ENCODE measurements at regions not wholly inside any gene's neighbourhood (a gene's known extent, or its start where the extent isn't known, plus 50 kb on each side); places are given as distances from the start of the nearest gene placed in this dataset.
"Not testable (repeated sequence)": the region's sequence is repeated elsewhere in the genome, so short reads cannot be mapped to it uniquely, and the experiment has no call there.

DNA sequence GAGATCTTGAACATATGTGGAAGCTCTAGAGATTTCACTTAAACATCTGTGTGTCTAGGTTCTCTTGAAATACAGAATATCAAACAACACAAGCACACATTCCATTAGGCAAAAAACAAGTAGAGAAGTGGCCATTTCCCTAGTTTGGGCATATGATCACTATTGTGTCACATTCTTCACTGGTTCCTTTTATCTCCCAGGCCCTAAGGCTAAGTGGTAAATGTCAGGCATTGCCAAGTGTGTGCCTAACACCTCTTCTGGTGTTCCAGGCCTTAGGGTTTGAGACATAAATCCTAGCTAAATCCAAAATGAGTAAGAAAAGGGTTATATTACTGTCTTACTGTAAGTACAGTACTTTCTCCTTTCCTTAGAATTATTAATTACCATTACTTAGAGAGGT is 880.1 kb downstream of the PDCD6IP start:
- Histone ChIP-seq H3K4me1 (ENCODE audit: control insufficient read depth, extremely low read depth, insufficient read depth, low read length) (no peaks in the 10 kb centered on the region), H3K79me2 (ENCODE audit: control insufficient read depth, insufficient read depth, low read length) (no peaks in the 10 kb centered on the region), H3K9ac (ENCODE audit: control insufficient read depth, extremely low read depth, insufficient read depth, low read length) (no peak overlapping the region), H3K27ac (ENCODE audit: control insufficient read depth, insufficient read depth, low read length) (no peak overlapping the region), H3K9me3 (ENCODE audit: control insufficient read depth, low read depth, low read length) (peaks cover 2% of the 10 kb centered on the region), H4K20me1 (ENCODE audit: control insufficient read depth, extremely low read depth, insufficient read depth, low read length) (no peaks in the 10 kb centered on the region), H3K4me3 (ENCODE audit: control insufficient read depth in 2 of 3, extremely low read depth in 1 of 3, insufficient read depth in 2 of 3, low read depth in 1 of 3, low read length in 3 of 3) (no peak overlapping the region), H2AFZ (ENCODE audit: control insufficient read depth, low read length) (no peak overlapping the region), H3K27me3 (ENCODE audit: control insufficient read depth, extremely low read depth, insufficient read depth, low read length) (no peaks in the 10 kb centered on the region), H3K9me1 (ENCODE audit: control insufficient read depth, extremely low read depth, insufficient read depth, low read length) (no peaks in the 10 kb centered on the region), H3K4me2 (ENCODE audit: control insufficient read depth, extremely low read depth, insufficient read depth, low read depth, low read length) (no peak overlapping the region), H3K36me3 (ENCODE audit: control insufficient read depth in 2 of 2, extremely low read depth in 1 of 2, insufficient read depth in 2 of 2, low read length in 2 of 2) (no peaks in the 10 kb centered on the region)
- DNase-seq (ENCODE audit: low read depth, low spot score) (no peak), FAIRE-seq (no peak)
- no peak for TF ChIP-seq EZH2 (IDR thresholded peaks at IDR 0.05; ENCODE audit: low read length)
- TF ChIP-seq CTCF (optimal IDR thresholded peaks at IDR 0.05 in 1 of 3, IDR thresholded peaks at IDR 0.05 in 1 of 3, conservative IDR thresholded peaks at IDR 0.05 in 1 of 3; ENCODE audit: extremely low read depth in 1 of 3, insufficient read depth in 2 of 3, low read length in 3 of 3) = no peak
- dilution Hi-C loops (cut with MboI; ENCODE audit: extremely low pct_ligation_motif_present, low sequenced_read_pairs) = no loop called here

DNA sequence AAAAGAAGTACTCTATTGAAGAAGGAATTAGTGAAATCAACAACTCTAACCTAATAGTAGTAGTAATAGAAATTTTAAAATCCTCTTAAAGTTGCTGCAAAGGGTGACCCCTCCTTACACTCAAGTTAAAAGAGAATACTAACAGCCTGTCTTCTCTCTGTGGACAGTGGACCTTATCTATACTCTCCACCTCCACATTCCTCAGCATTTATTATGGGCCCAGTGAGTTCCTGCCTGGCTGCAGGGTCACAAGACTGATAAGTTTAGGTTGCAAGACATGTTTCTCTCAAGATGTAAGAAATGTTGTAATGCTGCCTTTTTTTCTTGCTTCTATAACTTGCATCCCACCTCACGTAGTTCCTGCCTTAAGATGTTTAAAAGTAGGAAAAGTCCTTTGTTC is 880.6 kb downstream of the PDCD6IP start:
- H3K27ac ChIP-seq (ENCODE audit: control insufficient read depth, insufficient read depth, low read length); H3K36me3 ChIP-seq (ENCODE audit: control insufficient read depth in 2 of 2, extremely low read depth in 1 of 2, insufficient read depth in 2 of 2, low read length in 2 of 2); H3K4me1 ChIP-seq (ENCODE audit: control insufficient read depth, extremely low read depth, insufficient read depth, low read length); H3K27me3 ChIP-seq (ENCODE audit: control insufficient read depth, extremely low read depth, insufficient read depth, low read length); FAIRE-seq; H3K9me3 ChIP-seq (ENCODE audit: control insufficient read depth, low read depth, low read length); H3K4me3 ChIP-seq (ENCODE audit: control insufficient read depth in 2 of 3, extremely low read depth in 1 of 3, insufficient read depth in 2 of 3, low read depth in 1 of 3, low read length in 3 of 3); dilution Hi-C loops (cut with MboI; ENCODE audit: extremely low pct_ligation_motif_present, low sequenced_read_pairs); H4K20me1 ChIP-seq (ENCODE audit: control insufficient read depth, extremely low read depth, insufficient read depth, low read length); H3K79me2 ChIP-seq (ENCODE audit: control insufficient read depth, insufficient read depth, low read length); H3K4me2 ChIP-seq (ENCODE audit: control insufficient read depth, extremely low read depth, insufficient read depth, low read depth, low read length); H3K9ac ChIP-seq (ENCODE audit: control insufficient read depth, extremely low read depth, insufficient read depth, low read length); H2AFZ ChIP-seq (ENCODE audit: control insufficient read depth, low read length); H3K9me1 ChIP-seq (ENCODE audit: control insufficient read depth, extremely low read depth, insufficient read depth, low read length); DNase-seq (ENCODE audit: low read depth, low spot score): not testable (repeated sequence)

DNA sequence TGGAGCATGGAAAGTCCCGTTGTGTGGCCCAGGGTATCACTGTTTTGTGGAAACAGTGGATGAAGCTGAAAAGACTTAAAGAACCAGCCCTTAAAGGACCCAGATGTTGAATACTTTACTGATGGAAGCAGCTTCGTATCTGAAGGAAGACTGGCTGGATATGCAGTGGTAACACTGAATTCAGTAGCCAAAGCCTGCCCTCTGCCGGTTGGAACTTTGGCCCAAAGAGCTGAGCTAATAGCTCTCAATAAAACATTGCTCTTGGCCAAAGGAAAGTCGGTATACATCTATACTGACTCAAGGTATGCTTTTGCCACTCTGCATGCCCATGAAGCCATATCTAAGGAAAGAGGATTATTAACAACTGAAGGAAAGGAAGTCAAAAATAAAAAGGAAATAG is 885.4 kb downstream of the PDCD6IP start:
- Histone ChIP-seq H3K4me1 (ENCODE audit: control insufficient read depth, extremely low read depth, insufficient read depth, low read length) (no peaks in the 10 kb centered on the region), H3K36me3 (ENCODE audit: control insufficient read depth in 2 of 2, extremely low read depth in 1 of 2, insufficient read depth in 2 of 2, low read length in 2 of 2) (no peaks in the 10 kb centered on the region), H3K27ac (ENCODE audit: control insufficient read depth, insufficient read depth, low read length) (no peak overlapping the region), H3K9me3 (ENCODE audit: control insufficient read depth, low read depth, low read length) (peaks cover 2% of the 10 kb centered on the region), H3K9ac (ENCODE audit: control insufficient read depth, extremely low read depth, insufficient read depth, low read length) (no peak overlapping the region), H4K20me1 (ENCODE audit: control insufficient read depth, extremely low read depth, insufficient read depth, low read length) (no peaks in the 10 kb centered on the region), H2AFZ (ENCODE audit: control insufficient read depth, low read length) (no peak overlapping the region), H3K4me2 (ENCODE audit: control insufficient read depth, extremely low read depth, insufficient read depth, low read depth, low read length) (no peak overlapping the region), H3K27me3 (ENCODE audit: control insufficient read depth, extremely low read depth, insufficient read depth, low read length) (no peaks in the 10 kb centered on the region), H3K79me2 (ENCODE audit: control insufficient read depth, insufficient read depth, low read length) (no peaks in the 10 kb centered on the region), H3K4me3 (ENCODE audit: control insufficient read depth in 2 of 3, extremely low read depth in 1 of 3, insufficient read depth in 2 of 3, low read depth in 1 of 3, low read length in 3 of 3) (no peak overlapping the region), H3K9me1 (ENCODE audit: control insufficient read depth, extremely low read depth, insufficient read depth, low read length) (no peaks in the 10 kb centered on the region)
- TF ChIP-seq CTCF (optimal IDR thresholded peaks at IDR 0.05 in 1 of 3, IDR thresholded peaks at IDR 0.05 in 1 of 3, conservative IDR thresholded peaks at IDR 0.05 in 1 of 3; ENCODE audit: extremely low read depth in 1 of 3, insufficient read depth in 2 of 3, low read length in 3 of 3) = peak in 2 of 3 experiments; percentile 46 to 51
- TF ChIP-seq EZH2 (IDR thresholded peaks at IDR 0.05; ENCODE audit: low read length) = no peak
- dilution Hi-C loops (cut with MboI; ENCODE audit: extremely low pct_ligation_motif_present, low sequenced_read_pairs) = no loop called here
- DNase-seq (ENCODE audit: low read depth, low spot score) = no peak
- no peak for FAIRE-seq

Measured in keratinocyte (primary cell).